Esophagus mucosa (tissue), 1 donor: ENCODE measurements at regions not wholly inside any gene's neighbourhood (a gene's known extent, or its start where the extent isn't known, plus 50 kb on each side); places are given as distances from the start of the nearest gene placed in this dataset.
"Not testable (repeated sequence)": the region's sequence is repeated elsewhere in the genome, so short reads cannot be mapped to it uniquely, and the experiment has no call there.

Experiments
- ATAC-seq: fragments of 200-7000 bp; cut with Tn5 transposase; one replicate; pipeline ENCODE4 v1.9.1; 2020
- donor health status: DM: yes; HTN: yes; CAD: no.

GRCh38 chr5:23451156-23451555 is 56.3 kb upstream of the PRDM9 start:
- ATAC-seq, result no peak

GRCh38 chr5:23450187-23450586 is 57.2 kb upstream of the PRDM9 start:
- no peak for ATAC-seq

- no peak for ATAC-seq
These were observed 58.8 kb upstream of the PRDM9 start for GRCh38 chr5:23448627-23449026.

GRCh38 chr5:23446424-23446823 is 61.0 kb upstream of the PRDM9 start:
- no peak for ATAC-seq

GRCh38 chr5:23445573-23445972 is 61.8 kb upstream of the PRDM9 start:
- ATAC-seq, result no peak

GRCh38 chr5:23440703-23441102 is 66.7 kb upstream of the PRDM9 start:
- no peak for ATAC-seq

GRCh38 chr5:23437011-23437410 is 70.4 kb upstream of the PRDM9 start:
- no peak for ATAC-seq

- ATAC-seq, result no peak
These were observed 73.7 kb upstream of the PRDM9 start for GRCh38 chr5:23433534-23434315.

- ATAC-seq, result no peak
These were observed 78.7 kb upstream of the PRDM9 start for GRCh38 chr5:23428705-23429104.

- ATAC-seq, result not testable (repeated sequence)
These were observed 87.2 kb upstream of the PRDM9 start for GRCh38 chr5:23420214-23420613.

GRCh38 chr5:23419115-23419514 is 88.3 kb upstream of the PRDM9 start:
- ATAC-seq, result no peak

GRCh38 chr5:23412515-23412914 is 94.9 kb upstream of the PRDM9 start:
- no peak for ATAC-seq

GRCh38 chr5:23411994-23412393 is 95.4 kb upstream of the PRDM9 start:
- no peak for ATAC-seq

GRCh38 chr5:23411200-23411599 is 96.2 kb upstream of the PRDM9 start:
- ATAC-seq, result no peak

GRCh38 chr5:23410775-23411174 is 96.6 kb upstream of the PRDM9 start:
- ATAC-seq, result not testable (repeated sequence)

- no peak for ATAC-seq
These were observed 101.9 kb upstream of the PRDM9 start for GRCh38 chr5:23405316-23406068.

- ATAC-seq, result no peak
These were observed 104.8 kb upstream of the PRDM9 start for GRCh38 chr5:23402585-23402984.

- no peak for ATAC-seq
These were observed 106.5 kb upstream of the PRDM9 start for GRCh38 chr5:23400951-23401350.

GRCh38 chr5:23396346-23396745 is 111.1 kb upstream of the PRDM9 start:
- no peak for ATAC-seq

- ATAC-seq, result no peak
These were observed 117.9 kb upstream of the PRDM9 start for GRCh38 chr5:23389291-23390101.

GRCh38 chr5:23385036-23385435 is 122.4 kb upstream of the PRDM9 start:
- ATAC-seq, result no peak

GRCh38 chr5:23372177-23372576 is 135.2 kb upstream of the PRDM9 start:
- no peak for ATAC-seq

GRCh38 chr5:23368393-23368792 is 139.0 kb upstream of the PRDM9 start:
- no peak for ATAC-seq
